Prostate gland (tissue), 2 donors: ENCODE measurements at regions not wholly inside any gene's neighbourhood (a gene's known extent, or its start where the extent isn't known, plus 50 kb on each side); places are given as distances from the start of the nearest gene placed in this dataset.
"Not testable (repeated sequence)": the region's sequence is repeated elsewhere in the genome, so short reads cannot be mapped to it uniquely, and the experiment has no call there.

Source experiments
- DNase-seq: peaks from one replicate; pipeline ENCODE4 v3.0.0-alpha.2; 2019; ENCODE audit warnings: low spot score
- H3K27ac ChIP-seq, 2 donors: fragments of 200-600 bp; sonication (generic); 2 replicates each; pipeline ENCODE4 v1.5.1; 2017 to 2019
- H3K27me3 ChIP-seq: fragments of 200-600 bp; sonication (generic); replicated peaks from 2 replicates; pipeline ENCODE4 v1.5.1; 2019; ENCODE audit not compliant: insufficient read depth
- H3K36me3 ChIP-seq, 2 donors: fragments of 200-600 bp; sonication (generic); 1 replicate in 1 of 2; 2 replicates in 1 of 2; pipeline versions ENCODE4 v1.5.1 to v1.8.1; 2017 to 2019
- H3K4me1 ChIP-seq: fragments of 200-600 bp; sonication (generic); replicated peaks from 2 replicates; pipeline ENCODE4 v1.5.1; 2019
- H3K4me3 ChIP-seq, 2 donors: fragments of 200-600 bp; sonication (generic); 2 replicates each; pipeline ENCODE4 v1.5.1; 2017 to 2019
- H3K9me3 ChIP-seq: fragments of 200-600 bp; sonication (generic); 2 replicates; pipeline ENCODE4 v1.5.1; 2017
- CTCF ChIP-seq, 4 experiments: fragments of 200-600 bp in 2 of 4; fragments of 450-650 bp in 2 of 4; sonication (generic) in 2 of 4; IDR thresholded peaks; 1 replicate in 3 of 4; 2 replicates in 1 of 4; pipeline ENCODE4 v1.5.1; 2016 to 2019; ENCODE audit warnings: antibody characterized with exemption in 4 of 4, mild to moderate bottlenecking in 2 of 4, moderate library complexity in 2 of 4
- POLR2A ChIP-seq: fragments of 450-650 bp; IDR thresholded peaks from one replicate; pipeline ENCODE4 v1.6.1; 2016; ENCODE audit warnings: antibody characterized with exemption, mild to moderate bottlenecking
- POLR2AphosphoS5 ChIP-seq: sonication (generic); formaldehyde crosslinking; IDR thresholded peaks from one replicate; pipeline ENCODE4 v1.6.1; 2017; ENCODE audit warnings: antibody characterized with exemption
- WGBS: methylation state at CpG from one replicate; pipeline ENCODE4 v1.1.5; 2018; 5-methylcytosine and 5-hydroxymethylcytosine counted together
- intact Hi-C: fragments of 100-400 bp; cut with DNase I; formaldehyde crosslinking; loops from one replicate; pipeline ENCODE4 v1.14.2; 2022

- H3K27me3 ChIP-seq: no peaks in the 10 kb centered on the region
These were observed 82.8 kb upstream of the PARP8 start for GRCh38 chr5:50583621-50584020.

GRCh38 chr5:50588471-50588870 is 78.0 kb upstream of the PARP8 start:
- H3K36me3 ChIP-seq, intact Hi-C loops, H3K4me3 ChIP-seq, H3K27ac ChIP-seq, H3K27me3 ChIP-seq, H3K4me1 ChIP-seq, H3K9me3 ChIP-seq, DNase-seq: not testable (repeated sequence)
- WGBS: 43% methylated on average over 6 of the region's 6 CpGs

More at GRCh38 chr5:50583621-50584020, 82.8 kb upstream of the PARP8 start:
- H3K9me3 ChIP-seq: no peaks in the 10 kb centered on the region
- no peaks in the 10 kb centered on the region for H3K36me3 ChIP-seq
- no peak overlapping the region for H3K4me3 ChIP-seq
- DNase-seq: no peak
- WGBS: 99% methylated on average over 3 of the region's 3 CpGs
- TF ChIP-seq POLR2AphosphoS5: no peak
- no peak for TF ChIP-seq CTCF (IDR thresholded peaks at IDR 0.05)
- no peak for TF ChIP-seq POLR2A
- H3K4me1 ChIP-seq: no peaks in the 10 kb centered on the region
- intact Hi-C loops: no loop called here
- H3K27ac ChIP-seq: no peak overlapping the region

GRCh38 chr5:50590444-50591189 is 75.8 kb upstream of the PARP8 start:
- WGBS: 76% methylated on average over 5 of the region's 5 CpGs
- DNase-seq, H3K4me1 ChIP-seq, H3K27ac ChIP-seq, H3K27me3 ChIP-seq, H3K4me3 ChIP-seq, H3K36me3 ChIP-seq, intact Hi-C loops, H3K9me3 ChIP-seq: not testable (repeated sequence)

GRCh38 chr5:50591338-50591737 is 75.1 kb upstream of the PARP8 start:
- H3K27me3 ChIP-seq, H3K9me3 ChIP-seq, H3K4me3 ChIP-seq, H3K4me1 ChIP-seq, intact Hi-C loops, H3K27ac ChIP-seq, H3K36me3 ChIP-seq, DNase-seq: not testable (repeated sequence)
- 78% methylated on average over 1 of the region's 1 CpG for WGBS

- no peak overlapping the region for H3K27ac ChIP-seq
- WGBS: 31% methylated on average over 1 of the region's 1 CpG
These were observed 72.8 kb upstream of the PARP8 start for GRCh38 chr5:50593681-50594080.

GRCh38 chr5:50595199-50595598 is 71.2 kb upstream of the PARP8 start:
- Histone ChIP-seq H3K9me3 (no peaks in the 10 kb centered on the region), H3K36me3 (no peaks in the 10 kb centered on the region), H3K4me3 (no peak overlapping the region), H3K27me3 (no peaks in the 10 kb centered on the region), H3K27ac (no peak overlapping the region), H3K4me1 (no peaks in the 10 kb centered on the region)
- TF ChIP-seq CTCF (IDR thresholded peaks at IDR 0.05): no peak
- no peak for TF ChIP-seq POLR2A
- TF ChIP-seq POLR2AphosphoS5: no peak
- no peak for DNase-seq
- intact Hi-C loops: no loop called here
- 71% methylated on average over 3 of the region's 3 CpGs for WGBS

More at GRCh38 chr5:50593681-50594080, 72.8 kb upstream of the PARP8 start:
- no peaks in the 10 kb centered on the region for H3K9me3 ChIP-seq
- TF ChIP-seq POLR2AphosphoS5: no peak
- no peak for TF ChIP-seq POLR2A
- TF ChIP-seq CTCF (IDR thresholded peaks at IDR 0.05): no peak
- no peak for DNase-seq
- no peaks in the 10 kb centered on the region for H3K4me1 ChIP-seq
- no peaks in the 10 kb centered on the region for H3K36me3 ChIP-seq
- H3K27me3 ChIP-seq: no peaks in the 10 kb centered on the region
- intact Hi-C loops: no loop called here
- no peak overlapping the region for H3K4me3 ChIP-seq

- intact Hi-C loops, H3K9me3 ChIP-seq, DNase-seq, H3K27me3 ChIP-seq, H3K4me1 ChIP-seq, H3K36me3 ChIP-seq, H3K4me3 ChIP-seq, H3K27ac ChIP-seq: not testable (repeated sequence)
- WGBS: 83% methylated on average over 7 of the region's 7 CpGs
These were observed 64.9 kb upstream of the PARP8 start for GRCh38 chr5:50601576-50601975.
